ENCODE measurements at regions not wholly inside any gene's neighbourhood (a gene's known extent, or its start where the extent isn't known, plus 50 kb on each side); places are given as distances from the start of the nearest gene placed in this dataset.

DNA sequence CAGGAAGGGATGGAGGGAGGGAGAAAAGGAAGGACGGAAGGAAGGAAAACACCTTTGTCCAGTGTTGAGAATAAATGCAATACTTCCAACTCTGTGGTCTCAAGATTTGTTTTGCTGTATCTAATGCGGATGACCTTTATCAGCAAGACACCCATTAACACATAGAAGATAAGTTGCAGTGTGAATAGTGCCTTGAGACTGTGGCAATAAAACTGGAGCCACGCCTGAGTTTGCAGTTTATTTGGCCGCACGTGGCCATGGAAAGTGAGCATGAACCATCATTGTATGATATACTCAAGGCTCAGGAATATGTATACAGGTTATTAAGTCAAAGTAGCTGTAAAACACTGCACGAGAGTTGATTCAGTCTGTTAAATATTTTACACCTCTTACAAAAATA is 113.6 kb upstream of the EEA1 start:
- Histone ChIP-seq H3K27ac (no peak overlapping the region), H3K4me3 (no peak overlapping the region)
- TF ChIP-seq, protein P1, sequence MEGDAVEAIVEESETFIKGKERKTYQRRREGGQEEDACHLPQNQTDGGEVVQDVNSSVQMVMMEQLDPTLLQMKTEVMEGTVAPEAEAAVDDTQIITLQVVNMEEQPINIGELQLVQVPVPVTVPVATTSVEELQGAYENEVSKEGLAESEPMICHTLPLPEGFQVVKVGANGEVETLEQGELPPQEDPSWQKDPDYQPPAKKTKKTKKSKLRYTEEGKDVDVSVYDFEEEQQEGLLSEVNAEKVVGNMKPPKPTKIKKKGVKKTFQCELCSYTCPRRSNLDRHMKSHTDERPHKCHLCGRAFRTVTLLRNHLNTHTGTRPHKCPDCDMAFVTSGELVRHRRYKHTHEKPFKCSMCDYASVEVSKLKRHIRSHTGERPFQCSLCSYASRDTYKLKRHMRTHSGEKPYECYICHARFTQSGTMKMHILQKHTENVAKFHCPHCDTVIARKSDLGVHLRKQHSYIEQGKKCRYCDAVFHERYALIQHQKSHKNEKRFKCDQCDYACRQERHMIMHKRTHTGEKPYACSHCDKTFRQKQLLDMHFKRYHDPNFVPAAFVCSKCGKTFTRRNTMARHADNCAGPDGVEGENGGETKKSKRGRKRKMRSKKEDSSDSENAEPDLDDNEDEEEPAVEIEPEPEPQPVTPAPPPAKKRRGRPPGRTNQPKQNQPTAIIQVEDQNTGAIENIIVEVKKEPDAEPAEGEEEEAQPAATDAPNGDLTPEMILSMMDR (IDR thresholded peaks at IDR 0.05), result no peak
- no peak for DNase-seq (ENCODE audit: low spot score)

DNA sequence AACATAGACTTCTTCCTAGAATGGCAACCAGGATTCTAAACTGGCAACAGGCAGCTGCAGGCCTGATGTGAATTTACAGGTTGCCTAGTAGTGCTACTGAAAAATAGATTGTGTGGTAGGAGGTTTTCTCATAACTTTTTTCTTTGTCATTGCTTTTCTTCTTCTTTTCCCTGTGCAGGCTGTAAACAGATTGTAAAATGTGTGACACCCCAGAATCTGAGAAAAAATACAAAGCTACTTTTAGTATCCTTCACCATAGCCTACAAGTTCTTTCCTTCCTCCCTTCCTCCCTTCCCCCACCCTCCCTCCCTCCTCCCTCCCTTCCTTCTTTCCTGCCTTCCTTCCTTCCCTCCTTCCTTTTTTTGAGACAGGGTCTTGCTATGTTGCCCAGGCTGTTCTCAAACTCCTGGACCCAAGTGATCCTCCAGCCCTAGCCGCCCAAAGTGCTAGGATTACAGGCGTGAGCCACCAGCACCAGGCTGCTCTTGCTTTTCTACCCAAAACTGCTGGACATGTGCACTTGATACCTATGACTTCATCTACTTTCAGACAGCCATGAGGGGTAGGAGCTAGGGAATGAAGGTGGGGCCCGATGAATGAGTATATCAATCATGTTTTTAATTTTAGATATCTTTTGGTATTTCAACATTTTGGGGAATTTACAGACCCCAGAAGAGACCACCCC is 114.2 kb upstream of the EEA1 start:
- no peak overlapping the region for H3K27ac ChIP-seq
- H3K4me3 ChIP-seq, result no peak overlapping the region
- DNase-seq (ENCODE audit: low spot score), result no peak
- TF ChIP-seq, protein P1 (IDR thresholded peaks at IDR 0.05), result no peak

DNA sequence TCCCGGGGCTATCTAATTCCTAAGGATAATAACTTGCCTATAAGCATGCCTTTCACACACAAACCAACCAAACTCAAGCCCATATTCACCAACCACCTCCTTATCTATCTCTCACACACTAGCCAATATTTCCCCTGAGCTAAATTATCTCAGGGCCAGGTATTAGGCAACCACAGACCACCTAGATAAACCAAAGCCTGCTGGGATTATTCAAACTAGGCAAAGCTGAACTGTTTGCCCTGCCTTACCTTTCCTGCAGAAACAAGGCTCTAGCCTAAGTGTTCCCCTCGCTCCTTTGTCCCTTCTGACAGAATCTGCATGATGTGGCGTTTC is 114.7 kb upstream of the EEA1 start:
- TF ChIP-seq, protein P1 (IDR thresholded peaks at IDR 0.05), result no peak

DNA sequence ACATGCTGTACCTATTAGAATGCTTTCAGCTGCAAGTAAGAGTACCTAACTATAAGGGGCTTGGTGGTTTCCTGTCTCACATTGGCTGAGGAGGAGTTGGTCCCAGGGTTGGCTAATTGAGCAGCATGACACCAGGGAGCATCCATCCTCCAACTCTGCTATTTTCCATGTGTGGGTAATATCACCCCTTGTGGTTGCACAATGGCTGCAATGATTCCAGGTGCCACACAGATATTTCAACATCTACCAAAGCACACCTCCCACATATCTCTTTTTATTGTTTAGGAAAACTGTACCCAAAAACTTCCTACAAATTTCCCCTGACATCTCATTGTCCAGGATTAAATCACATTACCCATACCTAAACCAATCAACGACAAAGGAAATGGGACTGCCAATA is 118.0 kb upstream of the EEA1 start:
- Histone ChIP-seq H3K27ac (no peak overlapping the region), H3K4me3 (no peak overlapping the region)
- DNase-seq (ENCODE audit: low spot score), result no peak
- TF ChIP-seq, protein P1 (IDR thresholded peaks at IDR 0.05), result no peak

More for the DNA sequence above, 114.7 kb upstream of the EEA1 start:
- Histone ChIP-seq H3K27ac (no peak overlapping the region), H3K4me3 (no peak overlapping the region)
- DNase-seq (ENCODE audit: low spot score), result no peak

DNA sequence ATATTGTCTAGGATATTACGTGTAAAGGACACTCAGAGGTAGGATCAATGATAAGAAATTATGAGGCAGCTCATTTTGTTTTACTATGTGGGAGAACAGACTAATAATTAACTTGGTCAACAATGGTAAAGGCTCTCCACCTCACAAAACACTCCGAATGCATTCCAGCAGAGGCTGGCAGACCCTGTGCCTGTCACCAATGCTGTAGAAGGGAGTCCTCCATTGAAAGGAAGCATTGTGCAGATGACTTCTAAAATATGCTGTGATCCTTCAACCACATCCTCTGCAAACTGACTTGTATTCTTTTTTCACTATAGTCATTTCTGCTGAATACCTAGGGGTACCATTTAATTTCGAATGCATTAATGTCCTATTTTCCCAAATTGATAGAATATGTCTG is 119.6 kb upstream of the EEA1 start:
- Histone ChIP-seq H3K27ac (no peak overlapping the region), H3K4me3 (no peak overlapping the region)
- TF ChIP-seq, protein P1 (IDR thresholded peaks at IDR 0.05), result no peak
- no peak for DNase-seq (ENCODE audit: low spot score)

DNA sequence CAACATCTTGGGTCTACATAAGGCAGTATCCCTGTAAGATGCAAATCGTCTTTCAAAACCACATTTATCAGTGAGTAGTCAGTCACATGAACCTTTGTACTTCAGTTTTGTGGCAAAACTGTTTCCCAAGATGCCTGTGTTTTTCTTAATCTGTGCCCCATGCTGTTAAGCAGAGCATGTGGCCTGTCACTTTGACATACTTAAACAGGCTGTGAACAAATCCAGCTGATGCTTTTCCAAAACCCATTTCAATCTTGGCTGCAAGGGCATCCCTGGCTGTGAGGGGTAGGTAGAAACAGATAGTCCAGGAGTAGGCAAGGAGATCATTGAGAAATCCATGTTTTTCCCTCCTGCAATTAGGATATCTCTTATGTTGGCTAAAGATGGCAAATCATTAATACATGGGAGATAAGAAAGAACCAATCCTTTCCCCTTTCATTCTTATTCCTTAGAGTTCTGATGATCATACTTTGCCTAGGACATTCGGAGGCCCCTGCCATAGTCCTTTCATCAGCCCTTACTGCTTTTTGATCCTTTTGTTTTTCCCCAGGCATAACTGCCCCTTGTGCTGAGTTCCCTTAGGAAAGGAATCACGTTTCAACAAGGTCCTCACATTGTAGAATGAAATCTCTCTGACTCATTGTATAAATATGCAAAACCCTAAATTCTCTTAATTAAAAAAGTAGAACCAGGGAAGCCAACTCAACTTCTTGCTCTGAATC is 121.1 kb upstream of the EEA1 start:
- no peak for DNase-seq (ENCODE audit: low spot score)
- TF ChIP-seq, protein P1 (IDR thresholded peaks at IDR 0.05), result no peak
- no peak overlapping the region for H3K4me3 ChIP-seq
- H3K27ac ChIP-seq, result peak overlapping the region in 1 of 2 donors; percentile 51

DNA sequence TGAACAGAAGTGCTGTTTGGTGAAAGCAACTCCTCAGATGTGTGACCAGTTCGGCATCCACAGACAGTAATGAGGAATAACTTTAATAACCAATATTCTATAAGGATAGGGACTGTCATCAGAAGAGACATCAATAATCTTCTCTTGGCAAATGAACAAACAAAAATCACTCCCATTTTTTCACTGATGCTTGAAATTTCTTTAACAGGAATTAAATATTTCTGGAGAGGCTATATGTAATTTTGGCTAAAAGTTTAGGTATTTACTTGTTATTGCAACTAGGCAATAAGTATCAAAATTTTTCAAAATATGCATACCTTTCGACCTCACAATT is 121.6 kb upstream of the EEA1 start:
- DNase-seq (ENCODE audit: low spot score), result no peak
- Histone ChIP-seq H3K27ac (no peak overlapping the region), H3K4me3 (no peak overlapping the region)
- TF ChIP-seq, protein P1 (IDR thresholded peaks at IDR 0.05), result no peak
